CD4-positive, alpha-beta T cell treated with Interleukin-1 beta for 1 hour (primary cell): ENCODE measurements at regions not wholly inside any gene's neighbourhood (a gene's known extent, or its start where the extent isn't known, plus 50 kb on each side); places are given as distances from the start of the nearest gene placed in this dataset.
A peak's percentile ranks its signal among the peaks of the same experiment; 100 is the strongest.

ENCODE experiments used
- DNase-seq, 2 donors: peaks; one replicate each; pipeline ENCODE4 v3.0.0-alpha.2; 2020 to 2022

GRCh38 chr1:94734963-94735901, 84.9 kb upstream of the SLC44A3 start:
- no peak for DNase-seq

- DNase-seq = no peak
These were observed 88.3 kb upstream of the SLC44A3 start for GRCh38 chr1:94731891-94732290.

- DNase-seq = no peak
These were observed 89.7 kb upstream of the SLC44A3 start for GRCh38 chr1:94730450-94730849.

- no peak for DNase-seq
These were observed 90.9 kb upstream of the SLC44A3 start for GRCh38 chr1:94729267-94729666.

GRCh38 chr1:94727846-94728715, 92.1 kb upstream of the SLC44A3 start:
- no peak for DNase-seq

- no peak for DNase-seq
These were observed 93.0 kb upstream of the SLC44A3 start for GRCh38 chr1:94726981-94727685.

- DNase-seq = no peak
These were observed 94.6 kb upstream of the SLC44A3 start for GRCh38 chr1:94725566-94725965.

GRCh38 chr1:94723894-94724293, 96.3 kb upstream of the SLC44A3 start:
- no peak for DNase-seq

- DNase-seq = no peak
These were observed 96.7 kb upstream of the SLC44A3 start for GRCh38 chr1:94723463-94723862.

GRCh38 chr1:94722181-94722580, 98.0 kb upstream of the SLC44A3 start:
- no peak for DNase-seq

GRCh38 chr1:94721240-94721639, 98.9 kb upstream of the SLC44A3 start:
- peak; percentile 2 to 61 for DNase-seq

- DNase-seq = peak; percentile 3 to 62
These were observed 100.0 kb upstream of the SLC44A3 start for GRCh38 chr1:94719926-94720793.

GRCh38 chr1:94716965-94717364, 103.2 kb upstream of the SLC44A3 start:
- no peak for DNase-seq

GRCh38 chr1:94715321-94715720, 104.8 kb upstream of the SLC44A3 start:
- no peak for DNase-seq

- DNase-seq = no peak
These were observed 105.6 kb upstream of the SLC44A3 start for GRCh38 chr1:94714552-94714951.

- DNase-seq = no peak
These were observed 106.0 kb upstream of the SLC44A3 start for GRCh38 chr1:94714152-94714551.

- peak; percentile 12 to 85 for DNase-seq
These were observed 106.5 kb upstream of the SLC44A3 start for GRCh38 chr1:94713472-94714141.

- no peak for DNase-seq
These were observed 110.1 kb upstream of the SLC44A3 start for GRCh38 chr1:94709891-94710581.

GRCh38 chr1:94708811-94709210, 111.3 kb upstream of the SLC44A3 start:
- no peak for DNase-seq

GRCh38 chr1:94708299-94708685, 111.9 kb upstream of the SLC44A3 start:
- DNase-seq = no peak
